ENCODE measurements at regions not wholly inside any gene's neighbourhood (a gene's known extent, or its start where the extent isn't known, plus 50 kb on each side); places are given as distances from the start of the nearest gene placed in this dataset.

DNA sequence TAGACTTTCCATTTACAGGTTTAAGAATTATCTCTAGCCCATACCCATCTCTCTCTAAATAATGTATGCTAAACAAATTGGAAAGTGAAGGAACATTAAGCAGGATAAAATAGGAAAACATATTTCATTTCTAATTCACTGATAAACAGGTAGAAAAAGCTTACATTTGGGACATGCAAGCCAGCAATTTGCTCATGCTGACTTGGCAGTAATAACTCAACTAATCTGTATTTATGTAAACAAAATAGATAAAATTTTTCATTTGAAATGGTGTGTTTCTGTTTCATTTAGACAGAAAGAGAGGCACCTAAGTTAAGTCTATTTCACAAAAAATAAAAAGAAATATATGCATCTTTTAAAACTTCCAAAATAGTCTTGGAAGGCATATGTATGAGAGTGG lies 877.3 kb upstream of the LRRTM1 start:
- no peak for DNase-seq (ENCODE audit: extremely low read depth, low read depth)
- TF ChIP-seq, protein P1, sequence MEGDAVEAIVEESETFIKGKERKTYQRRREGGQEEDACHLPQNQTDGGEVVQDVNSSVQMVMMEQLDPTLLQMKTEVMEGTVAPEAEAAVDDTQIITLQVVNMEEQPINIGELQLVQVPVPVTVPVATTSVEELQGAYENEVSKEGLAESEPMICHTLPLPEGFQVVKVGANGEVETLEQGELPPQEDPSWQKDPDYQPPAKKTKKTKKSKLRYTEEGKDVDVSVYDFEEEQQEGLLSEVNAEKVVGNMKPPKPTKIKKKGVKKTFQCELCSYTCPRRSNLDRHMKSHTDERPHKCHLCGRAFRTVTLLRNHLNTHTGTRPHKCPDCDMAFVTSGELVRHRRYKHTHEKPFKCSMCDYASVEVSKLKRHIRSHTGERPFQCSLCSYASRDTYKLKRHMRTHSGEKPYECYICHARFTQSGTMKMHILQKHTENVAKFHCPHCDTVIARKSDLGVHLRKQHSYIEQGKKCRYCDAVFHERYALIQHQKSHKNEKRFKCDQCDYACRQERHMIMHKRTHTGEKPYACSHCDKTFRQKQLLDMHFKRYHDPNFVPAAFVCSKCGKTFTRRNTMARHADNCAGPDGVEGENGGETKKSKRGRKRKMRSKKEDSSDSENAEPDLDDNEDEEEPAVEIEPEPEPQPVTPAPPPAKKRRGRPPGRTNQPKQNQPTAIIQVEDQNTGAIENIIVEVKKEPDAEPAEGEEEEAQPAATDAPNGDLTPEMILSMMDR (IDR thresholded peaks at IDR 0.05; ENCODE audit: low read depth, low read length, missing control alignments), result no peak

DNA sequence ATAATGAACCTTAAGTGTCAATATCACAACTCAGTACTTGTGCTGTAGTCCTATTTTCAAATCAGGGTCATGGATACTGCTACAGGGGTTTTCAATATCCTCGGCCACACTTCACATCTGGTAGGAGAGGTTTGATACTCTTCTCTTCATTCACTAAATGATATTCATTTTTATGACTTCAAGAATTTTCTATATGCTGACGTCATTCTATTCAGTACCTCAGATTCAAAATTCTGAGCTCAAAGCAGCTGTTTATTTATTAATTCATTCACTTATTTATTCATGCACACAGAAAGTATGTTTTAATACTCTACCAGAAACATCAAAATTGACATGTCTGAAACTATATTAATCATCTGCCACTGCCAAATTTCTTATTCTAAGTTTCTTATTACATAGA lies 866.9 kb upstream of the LRRTM1 start:
- no peak for DNase-seq (ENCODE audit: extremely low read depth, low read depth)
- H3K4me3 ChIP-seq (replicated peaks; ENCODE audit: low read depth, low read length), result no peak overlapping the region
- TF ChIP-seq, protein P1 (IDR thresholded peaks at IDR 0.05; ENCODE audit: low read depth, low read length, missing control alignments), result no peak

More for the DNA sequence above, 877.3 kb upstream of the LRRTM1 start:
- no peak overlapping the region for H3K4me3 ChIP-seq (replicated peaks; ENCODE audit: low read depth, low read length)

DNA sequence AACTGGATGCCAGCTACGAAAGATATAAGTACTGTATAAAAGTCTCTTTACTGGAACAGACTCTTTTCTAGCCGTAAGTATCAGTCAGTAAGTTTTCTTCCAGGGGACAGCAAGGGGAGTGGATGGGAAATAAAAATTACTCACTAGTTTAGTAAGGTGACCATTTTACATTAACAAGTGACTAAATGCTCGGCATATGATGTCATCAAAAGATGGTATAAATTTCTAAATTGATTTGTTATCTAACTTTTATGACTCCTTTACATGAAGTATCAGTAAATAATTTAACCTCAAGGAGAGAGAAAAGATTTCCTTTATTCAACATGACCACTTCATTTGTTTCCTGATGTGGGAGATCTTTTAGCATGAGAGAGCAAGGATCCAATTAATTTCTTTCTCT lies 859.0 kb upstream of the LRRTM1 start:
- no peak for DNase-seq (ENCODE audit: extremely low read depth, low read depth)
- no peak overlapping the region for H3K4me3 ChIP-seq (replicated peaks; ENCODE audit: low read depth, low read length)
- TF ChIP-seq, protein P1 (IDR thresholded peaks at IDR 0.05; ENCODE audit: low read depth, low read length, missing control alignments), result no peak

DNA sequence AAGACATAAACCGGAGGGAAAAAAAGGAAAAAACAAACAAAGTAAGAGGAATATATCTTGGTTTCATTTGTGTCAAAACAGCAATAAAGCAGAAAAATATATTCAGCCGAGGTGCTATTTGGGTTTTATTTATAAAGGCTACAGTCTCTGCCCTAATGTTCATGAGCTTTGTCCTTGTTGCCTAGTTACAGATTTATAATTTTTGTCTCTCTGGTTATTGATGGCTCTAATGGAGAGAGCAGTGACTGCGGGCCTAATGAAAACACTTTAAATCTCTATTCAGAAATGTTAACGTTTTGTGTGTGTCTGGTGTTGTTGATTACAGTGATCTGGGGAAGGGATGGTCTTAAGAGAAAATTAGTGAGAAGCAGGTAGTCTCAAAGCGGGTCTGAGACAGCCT lies 854.0 kb upstream of the LRRTM1 start:
- H3K4me3 ChIP-seq (replicated peaks; ENCODE audit: low read depth, low read length), result no peak overlapping the region
- TF ChIP-seq, protein P1 (IDR thresholded peaks at IDR 0.05; ENCODE audit: low read depth, low read length, missing control alignments), result no peak
- no peak for DNase-seq (ENCODE audit: extremely low read depth, low read depth)

DNA sequence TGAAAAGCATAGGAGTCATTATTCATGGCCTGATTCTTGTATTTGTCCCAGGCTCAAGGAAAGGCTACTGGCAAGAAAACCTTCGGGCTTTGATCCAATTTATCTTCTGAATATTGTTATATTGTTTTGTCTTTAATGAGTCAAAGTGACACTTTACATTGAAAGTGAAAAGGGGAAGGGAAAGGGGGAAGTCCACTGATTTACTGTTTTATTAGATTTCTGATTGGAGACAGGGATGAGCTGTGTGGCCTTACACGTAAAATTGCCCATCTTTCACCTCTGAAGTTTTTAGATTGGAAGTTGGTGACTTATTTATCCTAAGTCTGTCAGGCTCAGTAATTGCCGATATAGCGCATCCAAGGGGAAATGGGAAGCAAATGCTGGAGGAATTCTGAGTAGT lies 843.8 kb upstream of the LRRTM1 start:
- TF ChIP-seq, protein P1 (IDR thresholded peaks at IDR 0.05; ENCODE audit: low read depth, low read length, missing control alignments), result no peak
- DNase-seq (ENCODE audit: extremely low read depth, low read depth), result no peak
- H3K4me3 ChIP-seq (replicated peaks; ENCODE audit: low read depth, low read length), result no peak overlapping the region

DNA sequence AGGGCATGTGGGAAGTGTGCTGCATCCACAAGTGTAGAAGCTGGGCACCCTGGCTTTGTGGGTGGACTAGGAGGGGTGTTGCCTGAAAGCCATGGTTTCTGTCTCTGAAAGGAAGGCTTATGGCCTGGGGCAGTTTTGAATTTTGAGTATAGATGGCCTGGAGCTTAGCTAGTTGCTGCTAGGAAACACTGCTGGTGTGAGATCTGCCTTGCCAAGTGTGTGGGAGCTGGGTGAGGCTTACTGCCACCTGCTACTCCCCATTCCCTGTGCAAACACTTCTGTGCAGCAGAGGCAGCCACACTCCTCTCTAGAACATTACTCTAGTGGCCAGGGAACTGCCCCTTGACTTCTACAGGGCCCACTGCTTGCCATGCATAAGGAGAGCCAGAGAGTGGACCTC lies 831.7 kb upstream of the LRRTM1 start:
- DNase-seq (ENCODE audit: extremely low read depth, low read depth), result no peak
- TF ChIP-seq, protein P1 (IDR thresholded peaks at IDR 0.05; ENCODE audit: low read depth, low read length, missing control alignments), result no peak
- no peak overlapping the region for H3K4me3 ChIP-seq (replicated peaks; ENCODE audit: low read depth, low read length)

DNA sequence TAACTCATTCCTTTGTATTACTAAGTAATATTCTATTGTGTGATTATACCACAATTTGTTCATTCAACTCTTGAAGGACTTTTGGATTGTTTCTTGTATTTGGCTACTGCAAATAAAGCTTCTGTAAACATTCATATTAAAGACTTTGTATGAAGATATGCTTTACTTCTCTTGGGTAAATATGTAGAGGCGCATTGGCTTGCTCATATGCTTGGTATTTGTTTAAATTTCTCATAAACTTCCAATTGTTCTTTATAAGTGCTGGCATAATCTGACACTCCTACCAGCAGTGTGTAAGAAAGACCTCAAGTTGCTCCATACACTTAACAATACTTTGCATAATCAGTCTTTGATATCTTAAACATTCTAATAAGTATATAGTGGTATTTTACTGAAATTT lies 792.8 kb upstream of the LRRTM1 start:
- H3K4me3 ChIP-seq (replicated peaks; ENCODE audit: low read depth, low read length), result no peak overlapping the region
- TF ChIP-seq, protein P1 (IDR thresholded peaks at IDR 0.05; ENCODE audit: low read depth, low read length, missing control alignments), result no peak
- no peak for DNase-seq (ENCODE audit: extremely low read depth, low read depth)
